Keratinocyte (primary cell): ENCODE measurements at regions not wholly inside any gene's neighbourhood (a gene's known extent, or its start where the extent isn't known, plus 50 kb on each side); places are given as distances from the start of the nearest gene placed in this dataset.

Experiments
- EZH2 ChIP-seq: IDR thresholded peaks from one replicate; pipeline ENCODE4 v1.6.1; 2012; ENCODE audit warnings: inconsistent platforms, mild to moderate bottlenecking, low read length, moderate library complexity
- TF ChIP-seq, protein P1 (sequence below), 3 experiments: IDR thresholded peaks in 1 of 3; conservative IDR thresholded peaks in 1 of 3; optimal IDR thresholded peaks in 1 of 3; 2 replicates in 2 of 3; 3 replicates in 1 of 3; pipeline versions ENCODE3 to v1.5.1; 2011; ENCODE audit warnings: low read length in 3 of 3, mild to moderate bottlenecking in 3 of 3, moderate library complexity in 2 of 3, control low read depth in 1 of 3, inconsistent platforms in 1 of 3; ENCODE audit not compliant: insufficient read depth in 2 of 3; ENCODE audit errors: extremely low read depth in 1 of 3

DNA sequence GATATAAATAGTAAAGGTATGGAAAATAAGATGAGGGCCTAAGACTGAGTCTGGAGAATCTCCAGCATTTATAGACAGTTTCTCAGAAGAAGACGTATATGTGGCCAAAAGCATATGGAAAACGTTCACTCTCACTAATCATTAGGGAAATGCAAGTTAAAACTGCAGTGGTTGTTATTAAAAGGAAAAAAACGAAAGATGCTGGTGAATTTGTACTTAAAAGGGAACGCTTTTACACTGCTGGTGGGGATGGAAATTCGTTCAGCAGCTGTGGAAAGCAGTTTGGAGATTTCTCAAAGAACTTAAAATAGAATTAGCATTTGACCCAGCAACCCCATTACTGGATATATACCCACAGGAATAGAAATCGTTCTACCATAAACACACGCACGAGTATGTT lies 180.5 kb upstream of the CADM1 start:
- TF ChIP-seq, protein P1, sequence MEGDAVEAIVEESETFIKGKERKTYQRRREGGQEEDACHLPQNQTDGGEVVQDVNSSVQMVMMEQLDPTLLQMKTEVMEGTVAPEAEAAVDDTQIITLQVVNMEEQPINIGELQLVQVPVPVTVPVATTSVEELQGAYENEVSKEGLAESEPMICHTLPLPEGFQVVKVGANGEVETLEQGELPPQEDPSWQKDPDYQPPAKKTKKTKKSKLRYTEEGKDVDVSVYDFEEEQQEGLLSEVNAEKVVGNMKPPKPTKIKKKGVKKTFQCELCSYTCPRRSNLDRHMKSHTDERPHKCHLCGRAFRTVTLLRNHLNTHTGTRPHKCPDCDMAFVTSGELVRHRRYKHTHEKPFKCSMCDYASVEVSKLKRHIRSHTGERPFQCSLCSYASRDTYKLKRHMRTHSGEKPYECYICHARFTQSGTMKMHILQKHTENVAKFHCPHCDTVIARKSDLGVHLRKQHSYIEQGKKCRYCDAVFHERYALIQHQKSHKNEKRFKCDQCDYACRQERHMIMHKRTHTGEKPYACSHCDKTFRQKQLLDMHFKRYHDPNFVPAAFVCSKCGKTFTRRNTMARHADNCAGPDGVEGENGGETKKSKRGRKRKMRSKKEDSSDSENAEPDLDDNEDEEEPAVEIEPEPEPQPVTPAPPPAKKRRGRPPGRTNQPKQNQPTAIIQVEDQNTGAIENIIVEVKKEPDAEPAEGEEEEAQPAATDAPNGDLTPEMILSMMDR (optimal IDR thresholded peaks at IDR 0.05 in 1 of 3, IDR thresholded peaks at IDR 0.05 in 1 of 3, conservative IDR thresholded peaks at IDR 0.05 in 1 of 3; ENCODE audit: extremely low read depth in 1 of 3, insufficient read depth in 2 of 3, low read length in 3 of 3) = no peak
- TF ChIP-seq EZH2 = no peak
